ENCODE measurements at regions not wholly inside any gene's neighbourhood (a gene's known extent, or its start where the extent isn't known, plus 50 kb on each side); places are given as distances from the start of the nearest gene placed in this dataset.

GRCh38 chr20:24134930-24135329 is 146.4 kb upstream of the GGTLC1 start:
- no peak for DNase-seq (ENCODE audit: low spot score)
- TF ChIP-seq NR2F2 (IDR thresholded peaks at IDR 0.05) (no peak), GABPA (IDR thresholded peaks at IDR 0.05 in 1 of 2, conservative IDR thresholded peaks at IDR 0.05 in 1 of 2) (no peak), FOXA1 (IDR thresholded peaks at IDR 0.05) (no peak), RAD21 (IDR thresholded peaks at IDR 0.05) (no peak)
- H3K4me1 ChIP-seq (ENCODE audit: control insufficient read depth in 4 of 4, insufficient read depth in 4 of 4, low read length in 3 of 4), result no peaks in the 10 kb centered on the region
- 96% methylated on average over 22 of the region's 22 CpGs for WGBS
- H3K9ac ChIP-seq (ENCODE audit: low read depth in 1 of 2, low read length in 2 of 2), result no peak overlapping the region
- no peaks in the 10 kb centered on the region for H3K9me3 ChIP-seq (ENCODE audit: control insufficient read depth in 4 of 4, low read length in 3 of 4)
- no peak overlapping the region for H3K27ac ChIP-seq (ENCODE audit: low read depth in 1 of 2, low read length in 2 of 2)
- no peak overlapping the region for H3K4me3 ChIP-seq (ENCODE audit: low read depth in 1 of 3, low read length in 3 of 3)
- no peaks in the 10 kb centered on the region for H3K36me3 ChIP-seq (ENCODE audit: control insufficient read depth in 4 of 4, insufficient read depth in 3 of 4, low read depth in 1 of 4, low read length in 3 of 4)
- H3K27me3 ChIP-seq (ENCODE audit: control insufficient read depth in 4 of 4, insufficient read depth in 4 of 4, low read length in 3 of 4), result no peaks in the 10 kb centered on the region

DNA sequence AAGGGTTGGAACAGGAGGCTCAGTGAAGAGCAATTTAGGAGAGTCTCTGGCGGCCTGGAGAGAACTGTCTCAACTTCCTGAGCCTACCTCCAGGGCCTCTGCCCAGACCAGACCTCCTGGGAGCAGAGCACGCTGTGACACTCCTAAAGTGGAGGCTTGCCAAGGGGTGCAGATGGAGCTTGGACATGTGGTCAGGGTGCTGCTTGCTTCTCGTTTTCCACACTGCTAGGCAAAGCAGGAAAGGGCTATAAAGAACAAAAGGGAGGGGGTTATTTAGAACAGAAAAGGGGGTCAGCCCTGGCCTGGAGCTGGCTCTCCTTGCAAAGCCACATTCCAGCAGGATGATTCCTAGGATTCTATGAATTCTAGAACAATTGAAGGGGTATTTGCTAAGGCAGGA is 145.7 kb upstream of the GGTLC1 start:
- Histone ChIP-seq H3K4me1 (ENCODE audit: control insufficient read depth in 4 of 4, insufficient read depth in 4 of 4, low read length in 3 of 4) (no peaks in the 10 kb centered on the region), H3K4me3 (ENCODE audit: low read depth in 1 of 3, low read length in 3 of 3) (no peak overlapping the region), H3K9ac (ENCODE audit: low read depth in 1 of 2, low read length in 2 of 2) (no peak overlapping the region), H3K27me3 (ENCODE audit: control insufficient read depth in 4 of 4, insufficient read depth in 4 of 4, low read length in 3 of 4) (no peaks in the 10 kb centered on the region), H3K9me3 (ENCODE audit: control insufficient read depth in 4 of 4, low read length in 3 of 4) (no peaks in the 10 kb centered on the region), H3K27ac (ENCODE audit: low read depth in 1 of 2, low read length in 2 of 2) (no peak overlapping the region), H3K36me3 (ENCODE audit: control insufficient read depth in 4 of 4, insufficient read depth in 3 of 4, low read depth in 1 of 4, low read length in 3 of 4) (no peaks in the 10 kb centered on the region)
- TF ChIP-seq, protein P1, sequence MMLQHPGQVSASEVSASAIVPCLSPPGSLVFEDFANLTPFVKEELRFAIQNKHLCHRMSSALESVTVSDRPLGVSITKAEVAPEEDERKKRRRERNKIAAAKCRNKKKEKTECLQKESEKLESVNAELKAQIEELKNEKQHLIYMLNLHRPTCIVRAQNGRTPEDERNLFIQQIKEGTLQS (IDR thresholded peaks at IDR 0.05), result no peak
- TF ChIP-seq FOXA2 (IDR thresholded peaks at IDR 0.05) (no peak), REST (IDR thresholded peaks at IDR 0.05) (no peak), NR2F2 (IDR thresholded peaks at IDR 0.05) (no peak), EGR1 (IDR thresholded peaks at IDR 0.05; ENCODE audit: low read depth in 2 of 2) (no peak), TAF1 (conservative IDR thresholded peaks at IDR 0.05) (no peak), FOXA1 (IDR thresholded peaks at IDR 0.05) (no peak)
- DNase-seq (ENCODE audit: low spot score), result no peak
- 42% methylated on average over 3 of the region's 3 CpGs for WGBS

DNA sequence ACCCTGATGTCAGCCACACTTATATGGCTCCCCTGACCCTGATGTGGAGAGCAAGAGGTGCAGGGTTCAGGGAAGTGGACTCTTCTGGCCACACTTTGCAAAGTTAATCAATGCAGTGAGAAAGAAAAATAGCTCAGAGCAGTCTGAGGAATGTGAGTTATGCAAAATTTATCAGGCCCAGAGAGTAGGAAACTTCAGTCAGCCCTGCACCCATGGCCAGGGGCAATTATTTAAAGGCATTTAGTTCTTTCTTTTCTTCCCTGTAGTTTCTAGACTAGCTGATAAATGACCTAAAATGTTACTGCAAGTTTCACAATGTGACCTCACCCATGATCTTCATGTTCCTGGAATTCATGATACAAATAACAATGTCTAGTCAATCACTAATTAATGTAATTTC is 143.7 kb upstream of the GGTLC1 start:
- H3K4me1 ChIP-seq (ENCODE audit: control insufficient read depth in 4 of 4, insufficient read depth in 4 of 4, low read length in 3 of 4), result no peaks in the 10 kb centered on the region
- H3K4me3 ChIP-seq (ENCODE audit: low read depth in 1 of 3, low read length in 3 of 3), result no peak overlapping the region
- no peaks in the 10 kb centered on the region for H3K27me3 ChIP-seq (ENCODE audit: control insufficient read depth in 4 of 4, insufficient read depth in 4 of 4, low read length in 3 of 4)
- no peak overlapping the region for H3K9ac ChIP-seq (ENCODE audit: low read depth in 1 of 2, low read length in 2 of 2)
- H3K36me3 ChIP-seq (ENCODE audit: control insufficient read depth in 4 of 4, insufficient read depth in 3 of 4, low read depth in 1 of 4, low read length in 3 of 4), result no peaks in the 10 kb centered on the region
- no peaks in the 10 kb centered on the region for H3K9me3 ChIP-seq (ENCODE audit: control insufficient read depth in 4 of 4, low read length in 3 of 4)
- TF ChIP-seq NR2F2 (IDR thresholded peaks at IDR 0.05) (no peak), GABPA (IDR thresholded peaks at IDR 0.05 in 1 of 2, conservative IDR thresholded peaks at IDR 0.05 in 1 of 2) (no peak), HNF4G (IDR thresholded peaks at IDR 0.05) (no peak), JUND (IDR thresholded peaks at IDR 0.05) (no peak), ZBTB33 (IDR thresholded peaks at IDR 0.05) (no peak), RXRA (IDR thresholded peaks at IDR 0.05) (no peak), CTCF (IDR thresholded peaks at IDR 0.05; ENCODE audit: low read depth, low read length, missing input control) (no peak), FOXA1 (IDR thresholded peaks at IDR 0.05) (no peak), FOXA2 (IDR thresholded peaks at IDR 0.05) (no peak), YY1 (IDR thresholded peaks at IDR 0.05) (no peak), REST (IDR thresholded peaks at IDR 0.05) (no peak), HNF4A (conservative IDR thresholded peaks at IDR 0.05) (no peak)
- TF ChIP-seq, protein P2, sequence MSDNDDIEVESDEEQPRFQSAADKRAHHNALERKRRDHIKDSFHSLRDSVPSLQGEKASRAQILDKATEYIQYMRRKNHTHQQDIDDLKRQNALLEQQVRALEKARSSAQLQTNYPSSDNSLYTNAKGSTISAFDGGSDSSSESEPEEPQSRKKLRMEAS (IDR thresholded peaks at IDR 0.05), result no peak
- DNase-seq (ENCODE audit: low spot score), result no peak
- no peak overlapping the region for H3K27ac ChIP-seq (ENCODE audit: low read depth in 1 of 2, low read length in 2 of 2)
